HUDEP-2 (cell line): ENCODE measurements at regions not wholly inside any gene's neighbourhood (a gene's known extent, or its start where the extent isn't known, plus 50 kb on each side); places are given as distances from the start of the nearest gene placed in this dataset.

Source experiments
- DNase-seq, 76 experiments: peaks; one replicate each; lab custom pipeline; 2025; ENCODE audit not compliant: unreplicated experiment in 76 of 76; lab: John Stamatoyannopoulos, UW

DNA sequence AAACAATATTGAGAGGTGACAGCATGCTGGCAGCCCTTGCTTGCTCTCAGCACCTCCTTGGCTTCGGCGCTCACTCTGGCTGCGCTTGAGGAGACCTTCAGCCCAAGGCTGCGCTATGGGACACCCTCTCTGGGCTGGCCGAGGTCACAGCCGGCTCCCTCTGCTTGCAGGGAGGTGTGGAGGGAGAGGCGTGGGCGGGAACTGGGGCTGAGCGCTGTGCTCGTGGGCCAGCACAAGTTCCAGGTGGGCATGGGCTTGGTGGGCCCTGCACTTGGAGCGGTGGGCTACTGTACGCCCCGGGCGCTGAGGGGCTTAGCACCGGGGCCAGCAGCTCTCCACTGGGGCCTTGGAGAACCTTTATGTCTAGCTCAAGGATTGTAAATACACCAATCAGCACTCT lies 1613.8 kb upstream of the IGFBP7 start:
- DNase-seq, result no peak

DNA sequence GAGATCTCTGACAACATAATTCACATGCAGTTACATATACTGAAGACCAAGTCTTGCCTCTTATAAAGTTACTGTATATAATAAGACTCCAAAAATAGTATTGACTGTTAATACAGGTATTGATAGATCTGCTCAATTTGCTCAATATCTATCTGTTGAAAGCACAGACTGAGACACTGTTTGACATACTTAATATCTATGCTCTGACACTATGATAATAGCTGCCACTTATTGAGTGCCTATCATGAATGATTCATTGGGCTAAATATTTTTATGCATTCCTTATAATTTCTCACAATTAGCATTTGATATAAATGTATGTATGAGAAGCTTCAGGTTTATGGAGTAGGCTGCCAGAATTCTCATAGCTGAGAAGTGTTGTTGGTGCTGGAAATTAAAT lies 1600.9 kb upstream of the IGFBP7 start:
- no peak for DNase-seq

DNA sequence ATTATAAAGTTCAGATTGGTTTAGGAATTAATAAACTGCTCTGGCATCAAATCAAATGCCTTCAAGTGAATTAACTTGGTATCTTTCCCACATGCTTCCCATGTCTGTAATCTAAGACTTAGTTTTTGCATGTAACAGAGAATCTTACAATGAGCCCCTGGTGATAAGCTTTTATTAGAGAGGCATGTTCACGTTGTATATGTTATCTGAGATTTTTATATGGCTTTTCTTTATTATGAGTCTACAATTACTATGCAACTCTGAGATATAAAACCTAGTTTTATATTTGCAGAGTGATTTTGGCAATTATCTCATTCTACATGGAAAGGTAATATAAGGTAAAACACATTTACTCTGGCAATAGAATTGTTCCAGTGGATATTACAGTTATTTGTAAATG lies 1578.4 kb upstream of the IGFBP7 start:
- DNase-seq, result no peak

DNA sequence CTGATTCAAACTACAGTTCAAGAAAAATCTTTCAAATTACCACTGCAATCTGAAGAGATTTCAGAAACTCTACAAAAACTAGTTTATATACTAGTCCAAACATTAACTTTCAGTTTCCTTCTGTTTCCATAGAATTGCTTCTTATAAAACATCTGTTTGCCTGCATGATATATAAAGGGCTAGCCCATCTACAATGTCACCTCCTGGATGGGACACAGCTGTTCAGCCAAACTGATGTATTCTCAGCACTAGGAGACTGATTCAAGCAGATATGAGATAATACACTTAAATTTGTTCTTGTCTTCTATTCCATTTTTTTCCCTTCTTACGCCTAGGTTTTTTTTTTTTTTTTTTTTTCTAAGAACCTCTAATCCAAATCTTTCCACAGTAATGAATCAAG lies 1569.7 kb upstream of the IGFBP7 start:
- no peak for DNase-seq

DNA sequence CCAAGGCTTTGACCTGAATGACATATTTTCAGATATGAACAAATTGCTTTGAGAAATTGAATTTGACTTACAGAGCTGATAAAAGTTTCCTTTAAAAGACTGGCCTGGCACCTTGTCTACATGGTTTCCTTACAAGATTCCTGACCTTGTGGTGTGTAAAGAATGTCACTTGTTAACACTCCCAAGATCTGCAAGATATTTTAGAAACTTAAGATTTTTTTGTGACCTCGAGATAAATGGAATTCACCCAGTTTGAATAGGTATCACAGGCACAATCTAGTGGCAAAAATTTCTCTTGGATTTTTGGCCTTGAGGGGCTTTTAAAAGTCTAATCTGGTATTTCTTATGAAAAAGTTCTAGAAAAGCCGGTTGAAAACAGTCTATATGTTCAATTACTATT lies 1568.9 kb upstream of the IGFBP7 start:
- no peak for DNase-seq

DNA sequence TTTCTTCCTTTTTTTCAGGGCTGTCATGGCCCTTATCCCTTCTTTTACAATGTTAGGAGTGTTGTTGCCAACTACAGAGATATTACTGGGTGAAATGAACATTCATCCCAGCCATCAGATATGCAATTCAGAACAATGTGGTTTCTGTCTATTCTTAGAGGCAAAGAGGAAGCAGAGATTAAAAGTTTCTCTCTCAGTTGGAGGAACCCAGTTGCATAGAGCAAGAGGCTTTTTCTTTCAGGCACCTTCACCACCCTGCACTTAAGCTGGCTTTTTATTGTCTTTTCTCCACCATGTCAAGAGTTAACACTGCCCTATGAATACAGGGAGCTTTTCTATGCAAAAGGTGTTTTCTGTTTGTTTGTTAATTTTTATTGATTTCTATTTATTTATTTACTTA lies 1559.6 kb upstream of the IGFBP7 start:
- DNase-seq, result no peak

DNA sequence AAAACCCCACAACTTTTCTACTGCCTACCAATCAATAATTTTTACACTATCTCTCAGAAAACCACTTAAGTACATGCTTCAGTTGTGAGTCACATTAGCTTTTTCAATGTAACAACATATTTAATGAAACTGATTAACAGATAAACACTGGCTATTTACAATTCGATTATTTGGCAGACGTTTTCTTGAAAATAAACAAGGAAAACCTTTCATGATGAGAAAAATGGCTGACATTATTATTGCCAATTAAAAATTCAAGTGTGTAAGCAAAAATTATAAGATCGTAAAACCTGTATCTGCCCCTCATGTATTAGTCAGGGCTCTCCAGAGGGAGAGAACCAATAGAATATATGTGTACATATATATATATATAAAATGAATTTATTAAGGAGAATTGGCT lies 1555.5 kb upstream of the IGFBP7 start:
- no peak for DNase-seq

DNA sequence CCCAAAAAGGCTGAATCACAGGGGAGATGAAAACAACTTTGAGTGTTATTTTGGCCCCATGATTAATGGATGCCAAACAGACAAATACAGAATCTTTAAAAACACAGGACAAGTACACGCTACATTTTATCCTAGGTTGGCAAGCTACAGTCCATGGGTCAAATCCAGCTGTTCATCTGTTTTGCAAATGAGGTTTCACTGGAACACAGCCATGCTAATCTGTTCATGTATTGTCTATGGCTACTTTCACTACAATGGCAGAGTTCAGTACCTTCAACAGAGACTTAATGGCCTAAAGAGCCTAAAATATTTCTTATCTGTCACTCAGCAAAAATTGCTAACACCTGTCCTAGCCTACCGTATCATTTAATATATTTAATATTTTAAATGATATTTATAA lies 1548.5 kb upstream of the IGFBP7 start:
- peak in 3 of 76 experiments; percentile 1 to 5 (median 3) for DNase-seq

DNA sequence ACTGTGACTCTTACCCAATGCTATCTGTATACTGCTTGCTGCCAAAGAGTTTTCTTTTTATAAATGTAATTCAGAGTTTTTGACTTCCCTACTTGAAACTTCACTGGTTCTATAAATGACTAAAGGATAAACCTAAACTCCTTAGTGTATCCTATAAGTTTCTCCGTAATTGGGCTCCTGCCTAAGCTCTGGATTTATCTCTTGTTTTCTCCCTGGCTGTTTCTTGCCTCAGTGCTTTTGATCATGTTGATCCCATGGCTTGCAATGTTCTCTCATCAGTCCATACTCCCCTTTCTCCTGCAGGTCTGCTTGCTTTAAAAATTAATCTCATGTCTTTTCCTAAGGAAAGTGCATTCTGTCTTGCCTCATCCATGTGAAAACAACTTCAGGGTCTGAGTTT lies 1543.1 kb upstream of the IGFBP7 start:
- no peak for DNase-seq

DNA sequence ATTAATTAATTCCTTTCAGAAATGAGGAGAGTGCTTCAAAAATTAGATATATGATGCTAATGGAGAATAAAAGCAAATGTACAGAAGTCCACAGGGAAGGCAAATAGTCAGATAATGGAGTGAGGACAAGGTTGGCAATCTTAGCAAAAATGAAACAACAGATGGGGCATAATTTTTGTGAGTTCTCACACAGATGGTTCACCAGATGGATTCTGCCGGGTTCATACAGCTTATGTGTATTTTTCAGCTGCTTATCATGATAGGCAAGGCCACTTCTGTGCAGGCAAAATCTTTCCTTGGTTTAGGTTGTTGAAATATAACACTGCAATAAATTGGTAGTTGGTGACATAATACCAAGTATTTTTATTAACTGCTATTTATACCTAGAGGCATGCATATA lies 1539.0 kb upstream of the IGFBP7 start:
- no peak for DNase-seq

DNA sequence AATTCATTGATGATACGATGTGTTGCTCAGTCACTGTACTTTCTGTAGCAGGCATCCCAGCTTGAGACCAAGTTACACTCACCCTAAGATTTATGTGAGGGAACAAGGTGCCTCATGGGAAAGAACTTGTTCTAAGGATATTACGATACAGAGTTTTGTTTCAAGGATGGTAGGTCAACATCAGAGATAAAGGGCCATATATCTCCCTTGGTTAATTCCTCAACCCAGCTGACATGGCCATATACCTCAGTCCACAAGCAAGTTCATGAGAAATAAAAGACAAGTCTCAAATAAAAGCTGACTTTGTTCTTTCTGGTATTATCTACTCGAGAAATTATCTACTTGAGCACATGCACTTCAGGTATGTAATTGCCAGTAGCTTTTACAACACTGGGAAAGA lies 1535.9 kb upstream of the IGFBP7 start:
- no peak for DNase-seq

DNA sequence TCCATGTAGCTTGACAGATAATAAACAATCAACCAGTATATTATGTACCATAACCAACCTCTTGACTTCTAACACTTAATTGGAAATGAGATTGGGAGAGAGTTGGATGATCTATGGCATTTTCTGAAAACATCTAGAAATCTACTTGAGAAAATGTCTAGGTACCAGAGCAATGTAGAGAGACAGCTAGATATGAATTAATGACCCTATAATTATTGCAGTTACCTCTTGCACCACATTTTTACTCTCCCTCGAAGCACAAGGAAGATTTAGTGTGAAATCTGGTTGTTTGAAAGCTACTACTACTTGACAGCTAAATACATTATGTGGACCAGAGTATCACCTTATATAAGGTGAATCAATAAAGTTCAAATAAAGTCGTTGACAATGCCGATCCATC lies 1534.4 kb upstream of the IGFBP7 start:
- DNase-seq, result no peak

DNA sequence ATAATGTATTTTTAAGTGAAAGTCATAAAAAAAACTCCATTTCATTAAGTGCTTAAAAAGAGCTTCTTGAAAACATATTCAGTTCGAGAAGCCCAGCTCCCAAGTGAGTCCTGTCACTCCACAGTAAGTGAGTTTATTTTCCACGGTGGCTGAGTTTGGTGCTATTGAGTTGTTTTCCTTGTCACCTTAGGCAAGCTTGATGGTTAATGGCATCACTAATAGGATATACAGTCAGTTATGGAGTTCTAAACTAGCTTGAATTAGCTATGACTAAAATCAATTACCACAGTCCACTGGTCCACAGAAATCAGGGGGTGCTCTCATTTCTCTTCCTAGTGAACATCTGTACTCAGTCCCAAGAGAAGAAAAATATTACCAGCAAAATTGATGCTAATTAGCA lies 1526.2 kb upstream of the IGFBP7 start:
- no peak for DNase-seq

DNA sequence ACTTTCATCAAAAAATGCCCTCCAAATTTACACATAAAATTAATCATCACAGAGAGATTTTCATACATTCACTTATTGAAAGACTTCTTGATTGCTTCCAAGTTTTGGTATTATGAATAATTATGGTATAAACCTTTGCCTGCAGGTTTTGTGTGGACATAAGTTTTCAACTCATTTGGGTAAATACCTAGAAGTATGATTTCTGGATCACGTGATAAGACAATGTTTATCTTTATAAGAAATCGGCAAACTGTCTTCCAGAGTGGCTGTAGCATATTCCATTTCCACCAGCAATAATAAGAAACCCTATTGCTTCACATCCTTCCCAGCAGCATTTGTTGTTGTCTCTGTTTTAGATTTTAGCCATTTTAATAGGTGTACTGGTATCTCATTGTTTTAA lies 1507.0 kb upstream of the IGFBP7 start:
- no peak for DNase-seq

DNA sequence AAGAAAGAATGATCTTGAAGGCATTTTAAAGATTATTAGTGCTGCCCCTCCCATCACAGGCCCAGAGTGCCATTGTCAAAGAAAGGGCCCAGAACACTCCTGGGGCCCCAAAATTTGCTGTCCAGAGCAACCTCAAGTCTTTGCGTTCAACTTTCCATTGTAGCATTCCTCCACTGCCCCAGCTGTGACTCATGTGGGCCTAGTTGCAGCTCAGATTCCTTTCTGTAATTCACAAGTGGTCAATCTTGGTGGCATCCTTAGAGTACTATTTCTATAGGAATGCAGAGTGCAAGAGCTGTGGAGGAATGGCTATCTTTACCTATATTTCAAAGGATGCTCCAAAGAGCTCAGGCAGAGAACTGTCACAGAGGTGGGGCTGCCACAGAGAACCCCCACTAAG lies 1500.8 kb upstream of the IGFBP7 start:
- no peak for DNase-seq

DNA sequence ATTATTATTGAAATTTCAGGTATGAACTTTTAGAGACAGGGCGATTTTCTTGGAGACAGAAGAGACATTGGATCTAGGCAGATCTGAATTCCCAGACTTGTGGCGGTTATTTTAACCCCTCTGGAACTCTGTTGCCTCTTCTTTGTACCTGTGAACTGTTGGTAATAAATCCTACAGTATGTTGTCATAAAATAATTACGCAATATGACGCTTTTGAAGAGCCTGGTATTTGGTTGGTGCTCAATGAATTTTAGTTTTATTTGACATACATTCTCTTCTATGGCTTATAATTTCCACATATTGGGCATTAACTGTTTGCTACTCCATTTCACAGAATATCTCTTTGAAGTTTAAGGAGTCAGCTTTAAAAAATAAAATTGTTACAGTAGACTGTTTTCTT lies 1496.1 kb upstream of the IGFBP7 start:
- no peak for DNase-seq

DNA sequence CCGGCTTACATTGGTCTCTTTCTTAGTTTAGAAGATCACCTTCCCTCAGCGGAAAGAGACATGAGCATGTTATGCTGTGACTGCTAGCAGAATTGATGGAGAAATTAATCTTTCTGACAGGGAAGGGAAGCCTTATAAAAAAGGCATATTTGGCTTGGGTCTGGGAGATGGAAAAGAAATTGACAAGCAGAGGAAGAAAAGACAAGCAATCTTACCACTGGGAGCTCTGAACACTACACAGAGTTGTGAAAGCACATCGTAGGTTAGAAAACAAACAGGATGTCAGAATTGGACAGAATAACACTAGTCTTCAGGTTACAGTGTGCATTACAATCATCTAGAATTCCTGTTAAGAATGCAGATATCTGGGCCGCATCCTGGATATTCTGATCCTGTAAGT lies 1493.8 kb upstream of the IGFBP7 start:
- no peak for DNase-seq

DNA sequence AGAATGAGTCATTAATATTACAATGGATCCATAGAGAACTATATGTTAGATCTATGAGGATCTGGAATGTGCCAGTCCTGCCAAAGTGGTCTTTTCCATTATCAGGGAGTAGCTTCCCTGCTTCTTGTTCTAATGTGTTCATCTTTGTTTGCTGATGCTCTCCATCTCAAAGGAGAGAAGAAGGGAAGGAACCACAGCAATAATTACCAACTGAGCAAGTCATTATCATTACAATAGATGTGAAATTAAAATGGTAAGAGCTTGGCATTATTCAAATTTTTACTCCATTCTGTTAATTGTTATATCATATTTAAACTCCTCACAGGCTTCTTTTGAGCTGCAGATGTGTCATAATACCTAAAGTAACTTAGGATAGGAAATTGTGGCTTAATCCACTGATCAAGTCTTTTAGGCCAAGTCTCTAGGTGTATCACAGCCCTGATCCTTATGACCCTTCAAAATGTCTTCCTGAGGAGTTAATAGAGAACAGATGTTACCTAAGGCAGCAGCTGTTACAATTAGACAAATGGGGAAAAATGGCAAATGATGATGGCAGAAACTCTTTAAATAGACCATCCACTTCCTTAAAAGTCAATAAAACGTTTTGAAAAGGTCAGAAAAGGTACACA lies 1492.7 kb upstream of the IGFBP7 start:
- DNase-seq, result no peak

DNA sequence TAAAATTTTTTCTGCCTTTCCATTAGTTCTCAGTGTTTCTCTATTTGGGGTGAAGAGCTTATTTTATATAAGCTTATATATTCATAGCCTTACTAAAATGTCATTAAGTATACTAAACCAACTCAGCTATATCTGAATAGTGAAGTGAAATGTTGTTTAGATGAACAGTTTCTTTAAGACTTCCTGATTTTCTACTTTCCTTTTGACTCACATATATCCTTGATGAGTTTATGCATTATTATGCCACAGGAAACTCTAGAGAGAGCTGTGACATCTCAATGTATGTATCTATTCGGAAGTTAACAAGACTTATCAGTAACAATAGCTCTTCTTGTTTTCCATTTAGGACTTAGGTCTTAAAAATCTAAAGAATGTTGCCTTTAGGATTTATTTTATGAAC lies 1491.8 kb upstream of the IGFBP7 start:
- no peak for DNase-seq

DNA sequence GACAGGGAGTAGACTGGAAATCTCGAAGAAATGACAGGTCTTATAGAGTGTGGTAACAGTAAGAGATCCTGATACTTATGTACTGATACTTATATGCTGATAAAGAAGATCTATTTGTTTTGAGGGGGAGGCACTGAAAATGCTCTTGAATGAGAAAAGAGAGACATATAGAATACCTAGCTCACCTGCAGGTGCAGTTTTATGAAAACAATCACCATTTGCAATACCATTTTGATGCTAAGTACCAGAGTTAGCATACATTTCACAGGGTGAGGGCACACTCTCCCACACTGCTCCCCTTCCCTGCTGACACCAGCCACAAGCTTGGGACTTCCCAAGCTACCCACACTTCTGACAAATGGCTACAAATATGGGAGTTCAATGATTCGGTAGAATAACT lies 1490.1 kb upstream of the IGFBP7 start:
- DNase-seq, result no peak

DNA sequence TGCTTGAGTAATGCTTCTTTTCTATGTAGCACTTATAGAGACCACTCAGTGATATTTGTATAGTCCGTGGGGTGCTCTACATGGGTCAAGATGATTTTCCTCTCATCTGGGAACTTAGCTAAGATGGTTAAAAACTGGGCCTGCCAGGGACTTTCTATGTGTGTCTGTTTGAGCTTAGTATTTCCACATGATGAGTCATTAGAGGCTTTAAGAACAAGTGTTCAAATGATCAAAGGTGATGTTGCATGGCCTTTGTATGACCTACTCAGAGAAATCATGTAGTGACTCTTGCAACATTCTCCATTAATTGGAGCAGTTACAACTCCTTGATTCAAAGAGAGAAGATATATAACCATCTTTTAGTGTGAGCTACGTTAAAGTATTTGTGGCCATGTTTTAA lies 1480.5 kb upstream of the IGFBP7 start:
- DNase-seq, result no peak

DNA sequence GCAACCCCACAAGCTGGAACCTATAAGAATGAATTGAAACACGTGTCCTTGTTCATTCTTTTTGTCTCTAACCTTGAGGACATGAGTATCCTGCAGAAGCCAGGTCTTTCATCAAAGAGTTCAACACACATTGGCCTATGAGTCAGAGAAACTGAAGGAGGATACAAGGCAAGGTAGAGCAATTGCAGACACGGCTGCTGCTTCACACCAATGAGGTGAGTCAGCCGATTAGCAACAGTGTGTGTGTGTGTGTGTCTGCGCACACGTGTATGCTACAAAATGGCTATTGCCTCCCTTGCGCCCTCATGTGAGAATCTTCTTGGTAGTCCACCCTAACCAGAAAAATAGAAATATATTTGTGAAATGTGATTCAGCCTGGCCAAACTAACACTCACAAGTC lies 1477.7 kb upstream of the IGFBP7 start:
- DNase-seq, result no peak

DNA sequence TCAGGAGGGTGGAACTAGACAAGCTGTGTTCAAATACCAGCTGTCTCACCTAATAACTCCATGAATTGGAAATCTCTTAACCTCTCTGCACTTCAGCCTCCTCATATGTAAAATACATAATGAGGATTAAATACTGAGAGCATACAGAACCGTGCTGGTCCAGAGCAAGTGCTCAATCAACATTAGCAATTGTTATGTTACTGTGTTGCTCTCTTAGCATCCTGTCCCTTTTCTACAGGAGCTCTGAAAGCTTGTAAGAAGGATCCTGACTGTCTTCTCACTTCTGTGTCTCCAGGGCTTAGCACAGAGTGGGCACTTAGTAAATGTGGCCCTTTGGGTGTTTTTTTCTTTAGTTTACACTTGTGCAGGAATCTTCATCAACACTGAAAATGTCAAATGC lies 1456.1 kb upstream of the IGFBP7 start:
- no peak for DNase-seq
